Keratinocyte (primary cell): ENCODE measurements at regions not wholly inside any gene's neighbourhood (a gene's known extent, or its start where the extent isn't known, plus 50 kb on each side); places are given as distances from the start of the nearest gene placed in this dataset.

Source experiments
- DNase-seq: peaks from one replicate; pipeline ENCODE4 v3.0.0-alpha.2; 2011; ENCODE audit warnings: low read depth, missing footprints, low spot score
- FAIRE-seq: peaks from 2 replicates; lab custom pipeline; 2011; peaks lifted over from hg19 to GRCh38; lab: Jason Lieb, UNC
- H2AFZ ChIP-seq: 2 replicates; pipeline ENCODE4 v1.6.0; 2012; ENCODE audit warnings: low read length, control low read depth, inconsistent platforms; ENCODE audit not compliant: control insufficient read depth
- H3K27ac ChIP-seq: 2 replicates; pipeline ENCODE4 v1.5.1; 2011; ENCODE audit warnings: low read length; ENCODE audit not compliant: control insufficient read depth, insufficient read depth
- H3K27me3 ChIP-seq: 3 replicates; pipeline ENCODE4 v1.6.0; 2011; ENCODE audit warnings: low read length; ENCODE audit not compliant: control insufficient read depth, insufficient read depth; ENCODE audit errors: extremely low read depth
- H3K36me3 ChIP-seq, 2 experiments: 2 replicates in 1 of 2; 3 replicates in 1 of 2; pipeline ENCODE4 v1.5.1; 2011; ENCODE audit warnings: low read length in 2 of 2, mild to moderate bottlenecking in 1 of 2; ENCODE audit not compliant: control insufficient read depth in 2 of 2, insufficient read depth in 2 of 2; ENCODE audit errors: extremely low read depth in 1 of 2
- H3K4me1 ChIP-seq: 3 replicates; pipeline ENCODE4 v1.5.1; 2011; ENCODE audit warnings: low read length; ENCODE audit not compliant: control insufficient read depth, insufficient read depth; ENCODE audit errors: extremely low read depth
- H3K4me2 ChIP-seq: 3 replicates; pipeline ENCODE4 v1.6.0; 2011; ENCODE audit warnings: low read depth, low read length; ENCODE audit not compliant: control insufficient read depth, insufficient read depth; ENCODE audit errors: extremely low read depth
- H3K4me3 ChIP-seq, 3 experiments: fragments of 200-600 bp in 1 of 3; sonication (generic) in 1 of 3; 2 replicates in 2 of 3; 3 replicates in 1 of 3; pipeline ENCODE4 v1.5.1; 2011 to 2016; ENCODE audit warnings: low read length in 3 of 3, mild to moderate bottlenecking in 3 of 3, control low read depth in 2 of 3, inconsistent platforms in 1 of 3, low read depth in 1 of 3, mixed read lengths in 1 of 3, mixed run types in 1 of 3, moderate library complexity in 1 of 3; ENCODE audit not compliant: control insufficient read depth in 2 of 3, insufficient read depth in 2 of 3; ENCODE audit errors: extremely low read depth in 1 of 3
- H3K79me2 ChIP-seq: 2 replicates; pipeline ENCODE4 v1.6.0; 2012; ENCODE audit warnings: low read length; ENCODE audit not compliant: control insufficient read depth, insufficient read depth
- H3K9ac ChIP-seq: 3 replicates; pipeline ENCODE4 v1.6.0; 2011; ENCODE audit warnings: low read length; ENCODE audit not compliant: control insufficient read depth, insufficient read depth; ENCODE audit errors: extremely low read depth
- H3K9me1 ChIP-seq: 3 replicates; pipeline ENCODE4 v1.6.0; 2011; ENCODE audit warnings: low read length; ENCODE audit not compliant: control insufficient read depth, insufficient read depth; ENCODE audit errors: extremely low read depth
- H3K9me3 ChIP-seq: 2 replicates; pipeline ENCODE4 v1.5.1; 2012; ENCODE audit warnings: low read depth, low read length; ENCODE audit not compliant: control insufficient read depth
- H4K20me1 ChIP-seq: 3 replicates; pipeline ENCODE4 v1.6.0; 2011; ENCODE audit warnings: low read length; ENCODE audit not compliant: control insufficient read depth, insufficient read depth; ENCODE audit errors: extremely low read depth
- EZH2 ChIP-seq: IDR thresholded peaks from one replicate; pipeline ENCODE4 v1.6.1; 2012; ENCODE audit warnings: inconsistent platforms, mild to moderate bottlenecking, low read length, moderate library complexity
- dilution Hi-C: fragments of 300-500 bp; cut with MboI; formaldehyde crosslinking; loops from one replicate; pipeline ENCODE4 v1.7.0; 2020; ENCODE audit warnings: low sequenced_read_pairs; ENCODE audit not compliant: extremely low pct_ligation_motif_present
- TF ChIP-seq, protein P1 (sequence below), 3 experiments: IDR thresholded peaks in 1 of 3; conservative IDR thresholded peaks in 1 of 3; optimal IDR thresholded peaks in 1 of 3; 2 replicates in 2 of 3; 3 replicates in 1 of 3; pipeline versions ENCODE3 to v1.5.1; 2011; ENCODE audit warnings: low read length in 3 of 3, mild to moderate bottlenecking in 3 of 3, moderate library complexity in 2 of 3, control low read depth in 1 of 3, inconsistent platforms in 1 of 3; ENCODE audit not compliant: insufficient read depth in 2 of 3; ENCODE audit errors: extremely low read depth in 1 of 3

GRCh38 chr2:154961676-154962075 lies 263.2 kb downstream of the KCNJ3 start:
- no peak for DNase-seq
- H3K79me2 ChIP-seq = no peaks in the 10 kb centered on the region
- no peaks in the 10 kb centered on the region for H3K4me1 ChIP-seq
- H3K4me3 ChIP-seq = no peak overlapping the region
- no peaks in the 10 kb centered on the region for H3K9me3 ChIP-seq
- FAIRE-seq = no peak
- TF ChIP-seq, protein P1, sequence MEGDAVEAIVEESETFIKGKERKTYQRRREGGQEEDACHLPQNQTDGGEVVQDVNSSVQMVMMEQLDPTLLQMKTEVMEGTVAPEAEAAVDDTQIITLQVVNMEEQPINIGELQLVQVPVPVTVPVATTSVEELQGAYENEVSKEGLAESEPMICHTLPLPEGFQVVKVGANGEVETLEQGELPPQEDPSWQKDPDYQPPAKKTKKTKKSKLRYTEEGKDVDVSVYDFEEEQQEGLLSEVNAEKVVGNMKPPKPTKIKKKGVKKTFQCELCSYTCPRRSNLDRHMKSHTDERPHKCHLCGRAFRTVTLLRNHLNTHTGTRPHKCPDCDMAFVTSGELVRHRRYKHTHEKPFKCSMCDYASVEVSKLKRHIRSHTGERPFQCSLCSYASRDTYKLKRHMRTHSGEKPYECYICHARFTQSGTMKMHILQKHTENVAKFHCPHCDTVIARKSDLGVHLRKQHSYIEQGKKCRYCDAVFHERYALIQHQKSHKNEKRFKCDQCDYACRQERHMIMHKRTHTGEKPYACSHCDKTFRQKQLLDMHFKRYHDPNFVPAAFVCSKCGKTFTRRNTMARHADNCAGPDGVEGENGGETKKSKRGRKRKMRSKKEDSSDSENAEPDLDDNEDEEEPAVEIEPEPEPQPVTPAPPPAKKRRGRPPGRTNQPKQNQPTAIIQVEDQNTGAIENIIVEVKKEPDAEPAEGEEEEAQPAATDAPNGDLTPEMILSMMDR (optimal IDR thresholded peaks at IDR 0.05 in 1 of 3, IDR thresholded peaks at IDR 0.05 in 1 of 3, conservative IDR thresholded peaks at IDR 0.05 in 1 of 3; ENCODE audit: extremely low read depth in 1 of 3, insufficient read depth in 2 of 3, low read length in 3 of 3) = no peak
- no peak for TF ChIP-seq EZH2
- H3K27ac ChIP-seq = no peak overlapping the region
- H2AFZ ChIP-seq = no peak overlapping the region
- H3K9me1 ChIP-seq = no peaks in the 10 kb centered on the region
- H3K4me2 ChIP-seq = no peak overlapping the region
- dilution Hi-C loops = no loop called here
- no peaks in the 10 kb centered on the region for H3K36me3 ChIP-seq
- H3K27me3 ChIP-seq = no peaks in the 10 kb centered on the region
- no peak overlapping the region for H3K9ac ChIP-seq
- H4K20me1 ChIP-seq = no peaks in the 10 kb centered on the region

DNA sequence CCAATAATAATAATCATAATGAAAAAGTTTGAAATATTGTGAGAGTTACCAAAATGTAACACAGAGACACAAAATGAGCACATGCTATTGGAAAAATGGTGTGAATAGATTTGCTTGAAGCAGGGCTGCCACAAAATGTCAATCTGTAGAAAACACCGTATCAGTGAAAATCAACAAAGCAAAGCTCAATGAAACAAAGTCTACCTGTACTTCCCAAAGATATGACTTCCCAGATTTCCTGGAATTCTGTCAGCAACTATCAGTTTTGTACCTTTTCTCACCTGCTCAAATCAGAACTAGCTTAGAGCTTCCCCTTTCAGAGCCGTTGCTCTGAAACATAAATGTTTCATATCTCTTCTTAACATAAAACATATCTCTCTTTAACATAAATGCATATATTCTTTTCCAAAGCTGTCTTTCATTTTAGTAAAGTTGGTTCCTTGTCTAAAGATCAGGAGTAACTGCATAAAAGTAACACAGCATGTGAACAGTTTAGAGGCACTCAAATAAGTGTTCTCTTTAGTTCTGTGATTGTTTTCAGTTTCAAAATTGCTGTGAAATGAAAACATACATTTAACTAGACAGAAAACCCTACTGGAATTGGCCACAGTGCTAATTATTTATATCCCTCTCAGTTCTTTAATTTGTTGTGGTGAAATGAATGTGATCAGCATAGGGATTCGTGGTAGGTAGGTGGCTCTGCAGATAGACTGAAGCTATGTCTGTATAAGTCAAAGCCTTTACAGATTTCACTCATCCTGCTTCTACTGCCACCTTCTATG lies 262.5 kb downstream of the KCNJ3 start:
- H4K20me1 ChIP-seq = no peaks in the 10 kb centered on the region
- FAIRE-seq (no peak), DNase-seq (no peak)
- H3K79me2 ChIP-seq = no peaks in the 10 kb centered on the region
- H3K9me3 ChIP-seq = no peaks in the 10 kb centered on the region
- no peak overlapping the region for H2AFZ ChIP-seq
- no peaks in the 10 kb centered on the region for H3K4me1 ChIP-seq
- TF ChIP-seq, protein P1 (optimal IDR thresholded peaks at IDR 0.05 in 1 of 3, IDR thresholded peaks at IDR 0.05 in 1 of 3, conservative IDR thresholded peaks at IDR 0.05 in 1 of 3; ENCODE audit: extremely low read depth in 1 of 3, insufficient read depth in 2 of 3, low read length in 3 of 3) = no peak
- no peak for TF ChIP-seq EZH2
- dilution Hi-C loops = no loop called here
- H3K36me3 ChIP-seq = no peaks in the 10 kb centered on the region
- H3K9me1 ChIP-seq = no peaks in the 10 kb centered on the region
- H3K27me3 ChIP-seq = no peaks in the 10 kb centered on the region
- no peak overlapping the region for H3K27ac ChIP-seq
- no peak overlapping the region for H3K9ac ChIP-seq
- H3K4me3 ChIP-seq = no peak overlapping the region
- no peak overlapping the region for H3K4me2 ChIP-seq
